H1 (cell line): ENCODE measurements at regions not wholly inside any gene's neighbourhood (a gene's known extent, or its start where the extent isn't known, plus 50 kb on each side); places are given as distances from the start of the nearest gene placed in this dataset.

Experiments
- PHF8 ChIP-seq: fragments of 200-600 bp; sonication (generic); conservative IDR thresholded peaks from 2 replicates; pipeline ENCODE4 v1.7.1; 2012; ENCODE audit warnings: low read depth, mild to moderate bottlenecking, inconsistent platforms, low read length, moderate library complexity
- TAF1 ChIP-seq: IDR thresholded peaks from 2 replicates; pipeline ENCODE4 v1.6.1; 2011; ENCODE audit warnings: mild to moderate bottlenecking, low read depth, low read length
- TBP ChIP-seq: IDR thresholded peaks from 2 replicates; pipeline ENCODE4 v1.6.1; 2011; ENCODE audit warnings: low read depth, low read length, improper control_type of control experiment
- YY1 ChIP-seq: IDR thresholded peaks from 2 replicates; pipeline ENCODE4 v1.6.1; 2011; ENCODE audit warnings: low read depth, mild to moderate bottlenecking, low read length

DNA sequence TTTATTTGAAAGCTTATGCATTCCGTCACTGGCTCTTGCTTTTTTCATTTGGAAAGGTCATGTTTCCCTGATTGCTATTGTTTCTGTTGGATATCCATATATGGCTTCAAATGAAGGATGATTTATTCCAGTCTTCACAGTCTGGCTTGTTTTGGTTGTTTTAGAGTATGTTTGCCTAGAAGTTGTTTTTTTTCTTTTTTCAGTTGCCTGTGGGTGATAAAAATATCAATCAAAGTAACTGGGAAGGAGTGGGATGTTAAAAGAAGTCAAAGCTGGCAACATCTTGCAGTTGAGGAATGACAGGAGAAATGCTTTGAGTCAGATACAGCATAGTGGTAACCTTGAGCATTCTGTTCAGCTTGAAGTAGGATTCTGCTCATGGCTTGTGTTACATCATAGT, 610.5 kb downstream of the PLOD2 start (continued):
- TF ChIP-seq TAF1, result no peak
- no peak for TF ChIP-seq TBP
- TF ChIP-seq YY1, result no peak
- TF ChIP-seq PHF8, result no peak
- TF ChIP-seq, all 59 proteins: peak for 0
